Endothelial cell (in vitro differentiated cells): ENCODE measurements at regions not wholly inside any gene's neighbourhood (a gene's known extent, or its start where the extent isn't known, plus 50 kb on each side); places are given as distances from the start of the nearest gene placed in this dataset.

ENCODE experiments used
- DNase-seq: peaks from one replicate; pipeline ENCODE4 v3.0.0; 2021; ENCODE audit warnings: low spot score
- H3K27ac Mint-ChIP-seq: one replicate; pipeline ENCODE4 v1.8.0; 2021; ENCODE audit warnings: mixed read lengths, inconsistent platforms; ENCODE audit not compliant: unreplicated experiment
- H3K27me3 Mint-ChIP-seq: one replicate; pipeline ENCODE4 v1.8.0; 2021; ENCODE audit warnings: mild to moderate bottlenecking, moderate library complexity, mixed read lengths, inconsistent platforms; ENCODE audit not compliant: unreplicated experiment
- H3K36me3 Mint-ChIP-seq: one replicate; pipeline ENCODE4 v1.8.0; 2021; ENCODE audit warnings: mild to moderate bottlenecking, low read depth, mixed read lengths, inconsistent platforms; ENCODE audit not compliant: unreplicated experiment
- H3K4me1 Mint-ChIP-seq: one replicate; pipeline ENCODE4 v1.8.0; 2021; ENCODE audit warnings: mild to moderate bottlenecking, mixed read lengths, inconsistent platforms; ENCODE audit not compliant: unreplicated experiment
- H3K4me3 Mint-ChIP-seq: one replicate; pipeline ENCODE4 v1.8.0; 2021; ENCODE audit warnings: mild to moderate bottlenecking, mixed read lengths, inconsistent platforms; ENCODE audit not compliant: unreplicated experiment
- H3K9me3 Mint-ChIP-seq: one replicate; pipeline ENCODE4 v1.8.0; 2021; ENCODE audit warnings: mixed read lengths, inconsistent platforms; ENCODE audit not compliant: unreplicated experiment
- TF ChIP-seq, protein P1 (sequence below): fragments of 200-600 bp; sonication (generic); IDR thresholded peaks from one replicate; pipeline ENCODE4 v1.5.0; 2021; ENCODE audit warnings: antibody characterized with exemption; ENCODE audit not compliant: unreplicated experiment

GRCh38 chr14:54106661-54107377, 150.2 kb upstream of the BMP4 start:
- no peak overlapping the region for H3K4me3 Mint-ChIP-seq
- no peak for DNase-seq
- H3K36me3 Mint-ChIP-seq, result no peaks in the 10 kb centered on the region
- no peak overlapping the region for H3K27ac Mint-ChIP-seq
- H3K27me3 Mint-ChIP-seq, result no peaks in the 10 kb centered on the region
- H3K9me3 Mint-ChIP-seq, result no peaks in the 10 kb centered on the region
- TF ChIP-seq, protein P1, sequence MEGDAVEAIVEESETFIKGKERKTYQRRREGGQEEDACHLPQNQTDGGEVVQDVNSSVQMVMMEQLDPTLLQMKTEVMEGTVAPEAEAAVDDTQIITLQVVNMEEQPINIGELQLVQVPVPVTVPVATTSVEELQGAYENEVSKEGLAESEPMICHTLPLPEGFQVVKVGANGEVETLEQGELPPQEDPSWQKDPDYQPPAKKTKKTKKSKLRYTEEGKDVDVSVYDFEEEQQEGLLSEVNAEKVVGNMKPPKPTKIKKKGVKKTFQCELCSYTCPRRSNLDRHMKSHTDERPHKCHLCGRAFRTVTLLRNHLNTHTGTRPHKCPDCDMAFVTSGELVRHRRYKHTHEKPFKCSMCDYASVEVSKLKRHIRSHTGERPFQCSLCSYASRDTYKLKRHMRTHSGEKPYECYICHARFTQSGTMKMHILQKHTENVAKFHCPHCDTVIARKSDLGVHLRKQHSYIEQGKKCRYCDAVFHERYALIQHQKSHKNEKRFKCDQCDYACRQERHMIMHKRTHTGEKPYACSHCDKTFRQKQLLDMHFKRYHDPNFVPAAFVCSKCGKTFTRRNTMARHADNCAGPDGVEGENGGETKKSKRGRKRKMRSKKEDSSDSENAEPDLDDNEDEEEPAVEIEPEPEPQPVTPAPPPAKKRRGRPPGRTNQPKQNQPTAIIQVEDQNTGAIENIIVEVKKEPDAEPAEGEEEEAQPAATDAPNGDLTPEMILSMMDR, result no peak
- H3K4me1 Mint-ChIP-seq, result no peaks in the 10 kb centered on the region

- no peaks in the 10 kb centered on the region for H3K27me3 Mint-ChIP-seq
- peaks cover 9% of the 10 kb centered on the region for H3K4me1 Mint-ChIP-seq
- TF ChIP-seq, protein P1, result no peak
- no peak for DNase-seq
- H3K27ac Mint-ChIP-seq, result no peak overlapping the region
- no peak overlapping the region for H3K4me3 Mint-ChIP-seq
- no peaks in the 10 kb centered on the region for H3K9me3 Mint-ChIP-seq
- no peaks in the 10 kb centered on the region for H3K36me3 Mint-ChIP-seq
Observed at GRCh38 chr14:54108481-54109471, 152.2 kb upstream of the BMP4 start.

GRCh38 chr14:54109521-54110120, 153.0 kb upstream of the BMP4 start:
- Mint-ChIP-seq H3K27ac (no peak overlapping the region), H3K4me1 (peaks cover 15% of the 10 kb centered on the region), H3K36me3 (no peaks in the 10 kb centered on the region), H3K27me3 (no peaks in the 10 kb centered on the region), H3K4me3 (no peak overlapping the region), H3K9me3 (no peaks in the 10 kb centered on the region)
- TF ChIP-seq, protein P1, result no peak
- DNase-seq, result no peak

- TF ChIP-seq, protein P1, result no peak
- Mint-ChIP-seq H3K4me1 (peaks cover 34% of the 10 kb centered on the region), H3K27me3 (no peaks in the 10 kb centered on the region), H3K36me3 (no peaks in the 10 kb centered on the region), H3K27ac (peak overlapping the region; percentile 12), H3K9me3 (no peaks in the 10 kb centered on the region), H3K4me3 (no peak overlapping the region)
- no peak for DNase-seq
Observed at GRCh38 chr14:54114941-54115340, 158.3 kb upstream of the BMP4 start.
